K562 (cell line): ENCODE measurements at regions not wholly inside any gene's neighbourhood (a gene's known extent, or its start where the extent isn't known, plus 50 kb on each side); places are given as distances from the start of the nearest gene placed in this dataset.

Source experiments
- ATAC-seq: fragments of 200-7000 bp; cut with Tn5 transposase; 3 replicates; pipeline ENCODE4 v1.9.1; 2020; ENCODE audit warnings: moderate library complexity
- BruUV-seq: library from RNA; stranded (reverse); fragments of 400-500 nt; replicated peaks from 2 replicates; lab custom pipeline; 2021; lab: Mats Ljungman, UMichigan
- CTCF ChIA-PET: fragments of 300-600 bp; formaldehyde crosslinking; extraction: SDS; loops from one replicate; lab custom pipeline; 2021; ENCODE audit warnings: low intra/inter-chr PET ratio; lab: Yijun Ruan, JAX
- POLR2A ChIA-PET: fragments of 300-600, 350-650 bp; sonication (Branson Sonifier 250); formaldehyde crosslinking; extraction: SDS; loops from one replicate; lab custom pipeline; 2021; ENCODE audit warnings: antibody characterized with exemption, inconsistent platforms; lab: Yijun Ruan, JAX
- DNase-seq, 4 experiments: peaks; one replicate each; pipeline versions ENCODE4 v3.0.0 to v3.0.0-alpha.2; 2011 to 2018; ENCODE audit warnings: low spot score in 3 of 4, mixed read lengths in 3 of 4; ENCODE audit errors: extremely low read depth in 1 of 4
- FAIRE-seq: peaks from 2 replicates; lab custom pipeline; 2011; peaks lifted over from hg19 to GRCh38; lab: Jason Lieb, UNC
- H2AFZ ChIP-seq: 2 replicates; pipeline ENCODE4 v1.6.0; 2011; ENCODE audit warnings: low read depth, low read length, control low read depth, inconsistent platforms
- H3K27ac ChIP-seq: fragments of 200-600 bp; 3 replicates; pipeline ENCODE4 v1.8.0; 2011; ENCODE audit warnings: low read depth, mild to moderate bottlenecking, control low read depth, inconsistent platforms, low read length, moderate library complexity, mixed read lengths; ENCODE audit errors: extremely low read depth
- H3K27me3 ChIP-seq, 2 experiments: fragments of 300-600 bp in 1 of 2; 2 replicates in 1 of 2; 3 replicates in 1 of 2; pipeline versions ENCODE4 v1.6.0 to v1.8.0; 2011; ENCODE audit warnings: inconsistent platforms in 2 of 2, low read length in 2 of 2, mild to moderate bottlenecking in 1 of 2, mixed read lengths in 1 of 2, moderate library complexity in 1 of 2; ENCODE audit not compliant: control insufficient read depth in 2 of 2, insufficient read depth in 2 of 2
- H3K36me3 ChIP-seq: fragments of 300-600 bp; 3 replicates; pipeline ENCODE4 v1.8.0; 2011; ENCODE audit warnings: mild to moderate bottlenecking, low read length, inconsistent platforms; ENCODE audit not compliant: control insufficient read depth, insufficient read depth
- H3K4me1 ChIP-seq, 2 experiments: fragments of 200-600 bp in 1 of 2; replicated peaks in 1 of 2; 2 replicates in 1 of 2; 3 replicates in 1 of 2; pipeline versions ENCODE4 v1.5.1 to v1.8.0; 2011; ENCODE audit warnings: inconsistent platforms in 2 of 2, low read length in 2 of 2, mild to moderate bottlenecking in 1 of 2, mixed read lengths in 1 of 2, moderate library complexity in 1 of 2; ENCODE audit not compliant: control insufficient read depth in 2 of 2, insufficient read depth in 2 of 2
- H3K4me2 ChIP-seq: 2 replicates; pipeline ENCODE4 v1.6.1; 2011; ENCODE audit warnings: low read length, control low read depth, inconsistent platforms, mixed read lengths; ENCODE audit not compliant: insufficient read depth
- H3K4me3 ChIP-seq: fragments of 200-600 bp; sonication (generic), shearing (Covaris generic); 2 replicates; pipeline ENCODE4 v1.5.1; 2016; ENCODE audit warnings: control low read depth, inconsistent platforms
- H3K79me2 ChIP-seq: fragments of 200-600 bp; 3 replicates; pipeline ENCODE4 v1.8.0; 2011; ENCODE audit warnings: low read length, inconsistent platforms; ENCODE audit not compliant: control insufficient read depth, insufficient read depth
- H3K9ac ChIP-seq, 2 experiments: 2 replicates each; pipeline versions ENCODE4 v1.6.0 to v1.6.1; 2011; ENCODE audit warnings: low read depth in 2 of 2, low read length in 2 of 2, control low read depth in 1 of 2, inconsistent platforms in 1 of 2, mild to moderate bottlenecking in 1 of 2, mixed read lengths in 1 of 2; ENCODE audit not compliant: insufficient read depth in 1 of 2
- H3K9me1 ChIP-seq: one replicate; pipeline ENCODE4 v1.6.0; 2011; ENCODE audit warnings: inconsistent platforms, mild to moderate bottlenecking, low read length, moderate library complexity; ENCODE audit not compliant: control insufficient read depth, insufficient read depth
- H3K9me3 ChIP-seq: replicated peaks from 2 replicates; pipeline ENCODE4 v1.5.1; 2011; ENCODE audit warnings: low read depth, low read length, inconsistent platforms; ENCODE audit not compliant: control insufficient read depth, insufficient read depth
- H4K20me1 ChIP-seq: replicated peaks from 2 replicates; pipeline ENCODE4 v1.6.1; 2011; ENCODE audit warnings: low read length, inconsistent platforms, mixed read lengths; ENCODE audit not compliant: control insufficient read depth, insufficient read depth
- ADNP ChIP-seq: fragments of 200-800 bp; sonication (Bioruptor generic); IDR thresholded peaks from 2 replicates; pipeline ENCODE4 v1.6.1; 2016; ENCODE audit warnings: missing genetic modification characterization, missing compliant biosample characterization
- BCOR ChIP-seq: fragments of 450-650 bp; IDR thresholded peaks from 2 replicates; pipeline ENCODE4 v1.6.1; 2016
- CBX1 ChIP-seq: sonication (generic); IDR thresholded peaks from 2 replicates; pipeline ENCODE4 v1.6.1; 2016; ENCODE audit warnings: antibody characterized with exemption, low read depth, mild to moderate bottlenecking
- CBX3 ChIP-seq, 2 experiments: IDR thresholded peaks; 1 replicate in 1 of 2; 2 replicates in 1 of 2; pipeline ENCODE4 v1.6.1; 2012; ENCODE audit warnings: inconsistent platforms in 2 of 2, low read length in 2 of 2, borderline replicate concordance in 1 of 2, control low read depth in 1 of 2
- CHD4 ChIP-seq: fragments of 200-600 bp; sonication (generic); IDR thresholded peaks from 3 replicates; pipeline ENCODE4 v1.6.1; 2012; ENCODE audit warnings: low read depth, mild to moderate bottlenecking, mixed read lengths, low read length, inconsistent platforms; ENCODE audit not compliant: insufficient read depth, insufficient replicate concordance, poor library complexity, severe bottlenecking
- ESRRA ChIP-seq: fragments of 450-650 bp; IDR thresholded peaks from 2 replicates; pipeline ENCODE4 v1.6.1; 2014; ENCODE audit warnings: low read depth, mild to moderate bottlenecking, moderate library complexity, borderline replicate concordance
- ETV6 ChIP-seq, 3 experiments: fragments of 150-350 bp in 1 of 3; sonication (generic) in 1 of 3; formaldehyde crosslinking in 1 of 3; IDR thresholded peaks; 2 replicates each; pipeline versions ENCODE4 v1.6.1 to v1.8.0; 2014 to 2022; ENCODE audit warnings: borderline replicate concordance in 2 of 3, low read depth in 2 of 3, antibody characterized with exemption in 1 of 3, low read length in 1 of 3, mild to moderate bottlenecking in 1 of 3, missing genetic modification reagents in 1 of 3
- FOXA3 ChIP-seq, 2 experiments: fragments of 450-650 bp in 1 of 2; sonication (generic) in 1 of 2; formaldehyde crosslinking; IDR thresholded peaks in 1 of 2; conservative IDR thresholded peaks in 1 of 2; 2 replicates each; pipeline versions ENCODE4 v1.4.0 to v1.8.0; 2020 to 2022; ENCODE audit warnings: mild to moderate bottlenecking in 2 of 2, missing genetic modification reagents in 1 of 2
- GATA2 ChIP-seq: sonication (generic); formaldehyde crosslinking; IDR thresholded peaks from 2 replicates; pipeline ENCODE4 v1.4.0; 2020; ENCODE audit warnings: mild to moderate bottlenecking, missing genetic modification reagents
- HDAC2 ChIP-seq: fragments of 450-650 bp; IDR thresholded peaks from 2 replicates; pipeline ENCODE4 v1.6.1; 2016; ENCODE audit warnings: mild to moderate bottlenecking
- HDAC3 ChIP-seq: fragments of 450-650 bp; IDR thresholded peaks from 2 replicates; pipeline ENCODE4 v1.6.1; 2018; ENCODE audit warnings: borderline replicate concordance, mild to moderate bottlenecking, moderate library complexity; ENCODE audit not compliant: partially characterized antibody
- KDM1A ChIP-seq, 2 experiments: fragments of 450-650 bp; IDR thresholded peaks; 2 replicates each; pipeline ENCODE4 v1.6.1; 2016; ENCODE audit warnings: mild to moderate bottlenecking in 2 of 2
- KLF16 ChIP-seq: IDR thresholded peaks from 2 replicates; pipeline ENCODE4 v1.6.1; 2016; ENCODE audit warnings: antibody characterized with exemption
- LCOR ChIP-seq: sonication (generic); formaldehyde crosslinking; IDR thresholded peaks from 2 replicates; pipeline ENCODE4 v1.8.0; 2022; ENCODE audit warnings: mild to moderate bottlenecking, missing genetic modification reagents
- NFYB ChIP-seq: IDR thresholded peaks from 2 replicates; pipeline ENCODE4 v1.6.1; 2011; ENCODE audit warnings: mild to moderate bottlenecking, moderate library complexity; ENCODE audit not compliant: insufficient read length; ENCODE audit errors: extremely low read depth
- NONO ChIP-seq, 2 experiments: fragments of 200-400 bp in 1 of 2; fragments of 450-650 bp in 1 of 2; formaldehyde crosslinking in 1 of 2; IDR thresholded peaks; 2 replicates each; pipeline ENCODE4 v1.6.1; 2017; ENCODE audit warnings: low read depth in 2 of 2, mild to moderate bottlenecking in 2 of 2, moderate library complexity in 2 of 2, low read length in 1 of 2
- NRF1 ChIP-seq, 2 experiments: fragments of 450-650 bp; IDR thresholded peaks in 1 of 2; conservative IDR thresholded peaks in 1 of 2; 2 replicates each; pipeline ENCODE4 v1.6.1; 2014; ENCODE audit warnings: mild to moderate bottlenecking in 2 of 2
- PHF20 ChIP-seq: fragments of 450-650 bp; IDR thresholded peaks from 2 replicates; pipeline ENCODE4 v1.6.1; 2018; ENCODE audit not compliant: partially characterized antibody
- RBM25 ChIP-seq: fragments of 200-400 bp; formaldehyde crosslinking; IDR thresholded peaks from 2 replicates; pipeline ENCODE4 v1.6.1; 2018; ENCODE audit warnings: low read length, low read depth, moderate library complexity; ENCODE audit not compliant: severe bottlenecking
- RCOR1 ChIP-seq, 2 experiments: IDR thresholded peaks; 2 replicates each; pipeline ENCODE4 v1.6.1; 2012; ENCODE audit warnings: low read depth in 2 of 2, low read length in 2 of 2, borderline replicate concordance in 1 of 2, improper control_type of control experiment in 1 of 2
- SMARCA5 ChIP-seq: fragments of 450-650 bp; IDR thresholded peaks from 2 replicates; pipeline ENCODE4 v1.6.1; 2016
- ZC3H11A ChIP-seq: IDR thresholded peaks from 2 replicates; pipeline ENCODE4 v1.6.1; 2012; ENCODE audit warnings: low read depth, low read length, improper control_type of control experiment
- WGBS: fragments of 100-300 bp; shearing (Covaris generic); methylation state at CpG from one replicate; pipeline ENCODE4 v1.1.6; 2016; ENCODE audit warnings: low coverage, mixed read lengths; ENCODE audit not compliant: insufficient coverage; ENCODE audit errors: missing lambda C conversion rate; 5-methylcytosine and 5-hydroxymethylcytosine counted together
- in situ Hi-C: fragments of 300-500 bp; cut with MboI; formaldehyde crosslinking; loops from 4 replicates; pipeline ENCODE4 v1.15.0; 2018; ENCODE audit warnings: inconsistent platforms, mixed read lengths
- intact Hi-C: fragments of 100-400 bp; cut with micrococcal nuclease; formaldehyde crosslinking; loops from 2 replicates; pipeline ENCODE4 v1.14.2; 2022

DNA sequence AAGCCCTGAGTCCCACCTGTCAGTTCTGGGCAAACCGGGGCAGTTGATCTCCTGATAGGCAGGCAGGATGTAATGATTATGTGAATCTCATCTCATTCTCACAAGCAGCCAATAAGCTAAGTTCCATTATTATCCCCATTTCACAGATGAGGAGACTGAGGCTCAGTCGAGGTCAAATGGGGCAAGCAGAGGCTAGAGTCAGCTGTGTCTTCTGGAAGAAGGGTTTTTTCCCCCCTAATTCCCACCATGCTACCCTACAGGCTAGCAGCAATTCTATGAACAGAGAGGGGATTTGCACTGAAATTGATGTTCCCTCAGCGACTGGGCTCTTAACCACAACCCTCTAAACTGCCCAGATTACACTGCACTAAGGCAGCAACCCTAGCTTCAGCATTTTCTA is 93.8 kb upstream of the MAP1LC3B2 start:
- Histone ChIP-seq H3K9ac (no peak overlapping the region), H3K4me2 (no peak overlapping the region), H3K9me1 (no peaks in the 10 kb centered on the region), H3K27ac (no peak overlapping the region), H3K4me1 (no peaks in the 10 kb centered on the region; a peak in 2 of 5 replicates), H2AFZ (no peak overlapping the region), H3K4me3 (no peak overlapping the region), H3K27me3 (no peaks in the 10 kb centered on the region), H3K9me3 (no peaks in the 10 kb centered on the region), H3K36me3 (no peaks in the 10 kb centered on the region), H4K20me1 (no peaks in the 10 kb centered on the region), H3K79me2 (no peaks in the 10 kb centered on the region)
- intact Hi-C loops (no loop called here), in situ Hi-C loops (no loop called here)
- BruUV-seq = no TSS peak
- POLR2A ChIA-PET = interaction anchor here (0.9 kb wide), 1 partner anchor 21 kb away, joined by 4 read pairs; no protein-coding TSS in a partner anchor
- no peak for ATAC-seq
- 18% methylated on average over 3 of the region's 3 CpGs for WGBS
- peak; percentile 72; the same call in 1 of the 2 replicates for TF ChIP-seq CBX1
- no peak for TF ChIP-seq LCOR (CRISPR knock-in tag)
- TF ChIP-seq NONO (IDR thresholded peaks at IDR 0.05; ENCODE audit: low read depth in 2 of 2, low read length in 1 of 2) = no peak
- TF ChIP-seq BCOR = peak; percentile 94
- peak in 1 of 2 experiments; percentile 51; a peak in 1 of 3 replicates for TF ChIP-seq CBX3 (IDR thresholded peaks at IDR 0.05; ENCODE audit: borderline replicate concordance in 1 of 2, low read length in 2 of 2)
- no peak for TF ChIP-seq NRF1 (conservative IDR thresholded peaks at IDR 0.05 in 1 of 2, IDR thresholded peaks at IDR 0.05 in 1 of 2)
- TF ChIP-seq GATA2 (CRISPR knock-in tag) = no peak
- no peak for TF ChIP-seq KLF16
- peak; percentile 97 for TF ChIP-seq RBM25
- peak; percentile 68 for TF ChIP-seq CHD4
- TF ChIP-seq HDAC3 = no peak
- peak; percentile 93 for TF ChIP-seq ADNP
- TF ChIP-seq RCOR1 (IDR thresholded peaks at IDR 0.05; ENCODE audit: borderline replicate concordance in 1 of 2, low read depth in 2 of 2, low read length in 2 of 2) = peak in 1 of 2 experiments; percentile 55; a peak in 1 of 4 replicates
- TF ChIP-seq PHF20 = peak; percentile 35
- TF ChIP-seq FOXA3 (CRISPR knock-in tag; conservative IDR thresholded peaks at IDR 0.05 in 1 of 2, IDR thresholded peaks at IDR 0.05 in 1 of 2) = no peak
- TF ChIP-seq ETV6 (IDR thresholded peaks at IDR 0.05; ENCODE audit: borderline replicate concordance in 1 of 2, low read depth in 2 of 2, low read length in 1 of 2) = no peak
- no peak for TF ChIP-seq ETV6 (CRISPR knock-in tag; IDR thresholded peaks at IDR 0.05; ENCODE audit: borderline replicate concordance)
- TF ChIP-seq KDM1A (IDR thresholded peaks at IDR 0.05) = peak in 1 of 2 experiments; percentile 72; a peak in 2 of 4 replicates
- no peak for TF ChIP-seq NFYB
- TF ChIP-seq ZC3H11A = no peak
- TF ChIP-seq HDAC2 = peak; percentile 51; the same call in 1 of the 2 replicates
- TF ChIP-seq SMARCA5 = peak; percentile 81; the same call in 1 of the 2 replicates
- peak; percentile 97 for TF ChIP-seq ESRRA
- no peak for DNase-seq
- no peak for FAIRE-seq
- CTCF ChIA-PET = no interaction called here
